K562 (cell line): ENCODE measurements at regions not wholly inside any gene's neighbourhood (a gene's known extent, or its start where the extent isn't known, plus 50 kb on each side); places are given as distances from the start of the nearest gene placed in this dataset.
"Not testable (repeated sequence)": the region's sequence is repeated elsewhere in the genome, so short reads cannot be mapped to it uniquely, and the experiment has no call there.

Experiments used
- ATAC-seq: fragments of 200-7000 bp; cut with Tn5 transposase; 3 replicates; pipeline ENCODE4 v1.9.1; 2020; ENCODE audit warnings: moderate library complexity
- BruUV-seq: library from RNA; stranded (reverse); fragments of 400-500 nt; replicated peaks from 2 replicates; lab custom pipeline; 2021; lab: Mats Ljungman, UMichigan
- CTCF ChIA-PET: fragments of 300-600 bp; formaldehyde crosslinking; extraction: SDS; loops from one replicate; lab custom pipeline; 2021; ENCODE audit warnings: low intra/inter-chr PET ratio; lab: Yijun Ruan, JAX
- POLR2A ChIA-PET: fragments of 300-600, 350-650 bp; sonication (Branson Sonifier 250); formaldehyde crosslinking; extraction: SDS; loops from one replicate; lab custom pipeline; 2021; ENCODE audit warnings: antibody characterized with exemption, inconsistent platforms; lab: Yijun Ruan, JAX
- DNase-seq, 4 experiments: peaks; one replicate each; pipeline versions ENCODE4 v3.0.0 to v3.0.0-alpha.2; 2011 to 2018; ENCODE audit warnings: low spot score in 3 of 4, mixed read lengths in 3 of 4; ENCODE audit errors: extremely low read depth in 1 of 4
- FAIRE-seq: peaks from 2 replicates; lab custom pipeline; 2011; peaks lifted over from hg19 to GRCh38; lab: Jason Lieb, UNC
- H2AFZ ChIP-seq: 2 replicates; pipeline ENCODE4 v1.6.0; 2011; ENCODE audit warnings: low read depth, low read length, control low read depth, inconsistent platforms
- H3K27ac ChIP-seq: fragments of 200-600 bp; 3 replicates; pipeline ENCODE4 v1.8.0; 2011; ENCODE audit warnings: low read depth, mild to moderate bottlenecking, control low read depth, inconsistent platforms, low read length, moderate library complexity, mixed read lengths; ENCODE audit errors: extremely low read depth
- H3K27me3 ChIP-seq, 2 experiments: fragments of 300-600 bp in 1 of 2; 2 replicates in 1 of 2; 3 replicates in 1 of 2; pipeline versions ENCODE4 v1.6.0 to v1.8.0; 2011; ENCODE audit warnings: inconsistent platforms in 2 of 2, low read length in 2 of 2, mild to moderate bottlenecking in 1 of 2, mixed read lengths in 1 of 2, moderate library complexity in 1 of 2; ENCODE audit not compliant: control insufficient read depth in 2 of 2, insufficient read depth in 2 of 2
- H3K36me3 ChIP-seq: fragments of 300-600 bp; 3 replicates; pipeline ENCODE4 v1.8.0; 2011; ENCODE audit warnings: mild to moderate bottlenecking, low read length, inconsistent platforms; ENCODE audit not compliant: control insufficient read depth, insufficient read depth
- H3K4me1 ChIP-seq, 2 experiments: fragments of 200-600 bp in 1 of 2; replicated peaks in 1 of 2; 2 replicates in 1 of 2; 3 replicates in 1 of 2; pipeline versions ENCODE4 v1.5.1 to v1.8.0; 2011; ENCODE audit warnings: inconsistent platforms in 2 of 2, low read length in 2 of 2, mild to moderate bottlenecking in 1 of 2, mixed read lengths in 1 of 2, moderate library complexity in 1 of 2; ENCODE audit not compliant: control insufficient read depth in 2 of 2, insufficient read depth in 2 of 2
- H3K4me2 ChIP-seq: 2 replicates; pipeline ENCODE4 v1.6.1; 2011; ENCODE audit warnings: low read length, control low read depth, inconsistent platforms, mixed read lengths; ENCODE audit not compliant: insufficient read depth
- H3K4me3 ChIP-seq: fragments of 200-600 bp; sonication (generic), shearing (Covaris generic); 2 replicates; pipeline ENCODE4 v1.5.1; 2016; ENCODE audit warnings: control low read depth, inconsistent platforms
- H3K79me2 ChIP-seq: fragments of 200-600 bp; 3 replicates; pipeline ENCODE4 v1.8.0; 2011; ENCODE audit warnings: low read length, inconsistent platforms; ENCODE audit not compliant: control insufficient read depth, insufficient read depth
- H3K9ac ChIP-seq, 2 experiments: 2 replicates each; pipeline versions ENCODE4 v1.6.0 to v1.6.1; 2011; ENCODE audit warnings: low read depth in 2 of 2, low read length in 2 of 2, control low read depth in 1 of 2, inconsistent platforms in 1 of 2, mild to moderate bottlenecking in 1 of 2, mixed read lengths in 1 of 2; ENCODE audit not compliant: insufficient read depth in 1 of 2
- H3K9me1 ChIP-seq: one replicate; pipeline ENCODE4 v1.6.0; 2011; ENCODE audit warnings: inconsistent platforms, mild to moderate bottlenecking, low read length, moderate library complexity; ENCODE audit not compliant: control insufficient read depth, insufficient read depth
- H3K9me3 ChIP-seq: replicated peaks from 2 replicates; pipeline ENCODE4 v1.5.1; 2011; ENCODE audit warnings: low read depth, low read length, inconsistent platforms; ENCODE audit not compliant: control insufficient read depth, insufficient read depth
- H4K20me1 ChIP-seq: replicated peaks from 2 replicates; pipeline ENCODE4 v1.6.1; 2011; ENCODE audit warnings: low read length, inconsistent platforms, mixed read lengths; ENCODE audit not compliant: control insufficient read depth, insufficient read depth
- CBX5 ChIP-seq: IDR thresholded peaks from 2 replicates; pipeline ENCODE4 v1.6.1; 2014; ENCODE audit warnings: low read depth, borderline replicate concordance
- EHMT2 ChIP-seq: fragments of 450-650 bp; IDR thresholded peaks from 2 replicates; pipeline ENCODE4 v1.6.1; 2018; ENCODE audit warnings: antibody characterized with exemption
- FUS ChIP-seq: fragments of 200-400 bp; formaldehyde crosslinking; optimal IDR thresholded peaks from 2 replicates; pipeline ENCODE3; 2017; ENCODE audit warnings: low read depth, low read length
- HDAC1 ChIP-seq, 2 experiments: fragments of 450-650 bp; IDR thresholded peaks; 2 replicates each; pipeline ENCODE4 v1.6.1; 2016 to 2017; ENCODE audit warnings: inconsistent platforms in 1 of 2, mild to moderate bottlenecking in 1 of 2, moderate library complexity in 1 of 2
- RFX1 ChIP-seq: fragments of 450-650 bp; IDR thresholded peaks from 2 replicates; pipeline ENCODE4 v1.6.1; 2016; ENCODE audit warnings: mild to moderate bottlenecking, moderate library complexity
- ZNF124 ChIP-seq: sonication (generic); formaldehyde crosslinking; IDR thresholded peaks from 2 replicates; pipeline ENCODE4 v1.8.1; 2022; ENCODE audit warnings: missing genetic modification reagents
- WGBS: fragments of 100-300 bp; shearing (Covaris generic); methylation state at CpG from one replicate; pipeline ENCODE4 v1.1.6; 2016; ENCODE audit warnings: low coverage, mixed read lengths; ENCODE audit not compliant: insufficient coverage; ENCODE audit errors: missing lambda C conversion rate; 5-methylcytosine and 5-hydroxymethylcytosine counted together
- in situ Hi-C: fragments of 300-500 bp; cut with MboI; formaldehyde crosslinking; loops from 4 replicates; pipeline ENCODE4 v1.15.0; 2018; ENCODE audit warnings: inconsistent platforms, mixed read lengths
- intact Hi-C: fragments of 100-400 bp; cut with micrococcal nuclease; formaldehyde crosslinking; loops from 2 replicates; pipeline ENCODE4 v1.14.2; 2022
- TF ChIP-seq, protein P1 (sequence below): sonication (generic); formaldehyde crosslinking; IDR thresholded peaks from 2 replicates; pipeline ENCODE4 v1.8.0; 2022; ENCODE audit warnings: missing genetic modification reagents, mild to moderate bottlenecking, moderate library complexity, borderline replicate concordance

DNA sequence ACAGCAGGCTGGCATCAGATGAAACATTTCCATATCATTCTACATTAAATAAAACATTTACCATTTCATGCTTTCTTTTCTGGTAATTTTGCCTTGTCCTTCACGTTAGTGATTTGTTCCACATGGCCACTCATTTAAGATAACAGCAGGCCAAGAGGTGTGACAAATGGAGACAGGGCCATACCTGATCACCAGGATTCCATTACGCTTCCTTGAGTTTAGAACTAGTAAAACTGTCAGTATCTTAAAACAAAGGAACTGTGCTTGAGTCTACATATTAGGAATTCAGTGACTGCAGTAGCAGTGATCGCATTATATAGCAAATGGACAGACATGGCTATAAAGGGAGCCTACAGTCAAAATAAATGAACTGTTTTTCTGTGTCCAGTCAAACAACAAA is 155.1 kb upstream of the FSHR start:
- H3K79me2 ChIP-seq = no peaks in the 10 kb centered on the region
- H3K4me2 ChIP-seq = no peak overlapping the region
- DNase-seq (no peak), ATAC-seq (no peak), FAIRE-seq (no peak)
- intact Hi-C loops = no loop called here
- TF ChIP-seq CBX5 (no peak), ZNF124 (CRISPR knock-in tag) (no peak), HDAC1 (IDR thresholded peaks at IDR 0.05) (no peak), FUS (no peak)
- TF ChIP-seq, protein P1, sequence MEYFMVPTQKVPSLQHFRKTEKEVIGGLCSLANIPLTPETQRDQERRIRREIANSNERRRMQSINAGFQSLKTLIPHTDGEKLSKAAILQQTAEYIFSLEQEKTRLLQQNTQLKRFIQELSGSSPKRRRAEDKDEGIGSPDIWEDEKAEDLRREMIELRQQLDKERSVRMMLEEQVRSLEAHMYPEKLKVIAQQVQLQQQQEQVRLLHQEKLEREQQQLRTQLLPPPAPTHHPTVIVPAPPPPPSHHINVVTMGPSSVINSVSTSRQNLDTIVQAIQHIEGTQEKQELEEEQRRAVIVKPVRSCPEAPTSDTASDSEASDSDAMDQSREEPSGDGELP (CRISPR knock-in tag) = no peak
- in situ Hi-C loops = no loop called here
- no peaks in the 10 kb centered on the region for H3K9me1 ChIP-seq
- no peaks in the 10 kb centered on the region for H3K27me3 ChIP-seq
- no CpG with 5 or more reads among the region's 3 CpGs for WGBS
- no peak overlapping the region for H3K27ac ChIP-seq
- no peaks in the 10 kb centered on the region for H4K20me1 ChIP-seq
- H3K9me3 ChIP-seq = no peaks in the 10 kb centered on the region
- no peaks in the 10 kb centered on the region for H3K4me1 ChIP-seq
- CTCF ChIA-PET = no interaction called here
- no peaks in the 10 kb centered on the region for H3K36me3 ChIP-seq
- POLR2A ChIA-PET = no interaction called here
- no peak overlapping the region for H2AFZ ChIP-seq
- BruUV-seq = no TSS peak
- H3K9ac ChIP-seq = no peak overlapping the region
- no peak overlapping the region for H3K4me3 ChIP-seq

DNA sequence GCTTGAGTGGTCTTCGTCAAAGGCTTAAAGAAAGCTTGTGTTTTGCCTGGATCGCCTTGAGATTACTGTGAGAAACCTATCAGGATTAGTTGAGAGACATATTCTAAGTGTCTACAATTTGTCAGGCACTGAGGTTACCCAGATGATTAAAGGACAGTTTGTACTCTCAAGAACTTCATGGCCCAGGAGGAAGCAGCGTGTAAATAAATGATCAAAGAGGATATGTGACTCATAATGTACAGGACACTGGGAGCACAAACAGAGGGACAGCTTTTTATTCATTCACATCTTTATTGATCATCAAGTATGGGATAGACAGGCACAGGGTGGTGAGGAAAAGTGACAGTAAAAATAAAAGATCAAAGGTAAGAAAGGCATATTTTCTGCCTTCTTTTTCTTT is 152.6 kb upstream of the FSHR start:
- Histone ChIP-seq H3K9ac (no peak overlapping the region), H3K36me3 (no peaks in the 10 kb centered on the region), H3K4me1 (no peaks in the 10 kb centered on the region), H2AFZ (no peak overlapping the region), H4K20me1 (no peaks in the 10 kb centered on the region), H3K27me3 (no peaks in the 10 kb centered on the region), H3K9me1 (no peaks in the 10 kb centered on the region), H3K4me2 (no peak overlapping the region), H3K4me3 (no peak overlapping the region), H3K27ac (no peak overlapping the region), H3K79me2 (no peaks in the 10 kb centered on the region), H3K9me3 (no peaks in the 10 kb centered on the region)
- TF ChIP-seq EHMT2 (no peak), RFX1 (no peak)
- ChIA-PET CTCF (no interaction called here), POLR2A (no interaction called here)
- DNase-seq = no peak
- FAIRE-seq = no peak
- no peak for ATAC-seq
- intact Hi-C loops (no loop called here), in situ Hi-C loops (no loop called here)
- WGBS = 0% methylated on average over 1 of the region's 3 CpGs
- no TSS peak for BruUV-seq

DNA sequence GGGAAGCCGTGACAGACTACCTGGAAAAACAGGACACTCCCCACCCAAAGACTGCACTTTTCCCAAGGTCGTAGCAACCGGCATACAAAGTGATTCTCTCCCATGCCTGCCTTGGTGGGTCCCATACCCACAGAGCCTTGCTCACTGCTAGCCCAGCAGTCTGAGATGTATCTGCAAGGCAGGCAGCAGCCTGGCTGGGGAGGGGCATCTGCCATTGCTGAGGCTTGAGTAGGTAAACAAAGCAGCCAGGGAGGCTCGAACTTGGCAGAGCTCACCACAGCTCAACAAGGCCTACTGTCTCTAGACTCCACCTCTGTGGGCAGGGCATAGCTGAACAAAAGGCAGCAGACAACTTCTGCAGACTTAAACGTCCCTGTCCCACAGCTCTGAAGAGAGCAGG is 144.4 kb upstream of the FSHR start:
- CTCF ChIA-PET, DNase-seq, H3K9ac ChIP-seq, H3K4me1 ChIP-seq, BruUV-seq, H3K79me2 ChIP-seq, H3K9me1 ChIP-seq, H3K27me3 ChIP-seq, POLR2A ChIA-PET, H2AFZ ChIP-seq, H3K4me3 ChIP-seq, H3K4me2 ChIP-seq, H3K9me3 ChIP-seq, H3K27ac ChIP-seq, FAIRE-seq, H4K20me1 ChIP-seq, H3K36me3 ChIP-seq, ATAC-seq, in situ Hi-C loops, intact Hi-C loops: not testable (repeated sequence)
- WGBS = 2% methylated on average over 4 of the region's 5 CpGs
